Neural cell (in vitro differentiated cells): ENCODE measurements at regions not wholly inside any gene's neighbourhood (a gene's known extent, or its start where the extent isn't known, plus 50 kb on each side); places are given as distances from the start of the nearest gene placed in this dataset.

ENCODE experiments used
- H2AFZ ChIP-seq: fragments of 200-600, 300-800 bp; sonication (generic), shearing (Covaris generic); 2 replicates; pipeline ENCODE4 v1.6.0; 2014; ENCODE audit warnings: low read depth, mild to moderate bottlenecking, antibody characterized with exemption, low read length, moderate library complexity
- H3F3A ChIP-seq: fragments of 200-600 bp; shearing (Covaris generic); 2 replicates; pipeline ENCODE4 v1.6.1; 2016; ENCODE audit warnings: mild to moderate bottlenecking, moderate library complexity, mixed read lengths, antibody characterized with exemption, low read length; ENCODE audit not compliant: insufficient read depth, poor library complexity, severe bottlenecking
- H3K27ac ChIP-seq: fragments of 200-600, 300-800 bp; sonication (generic), shearing (Covaris generic); 2 replicates; pipeline ENCODE4 v1.5.1; 2014; ENCODE audit warnings: mild to moderate bottlenecking, low read length, moderate library complexity
- H3K27me3 ChIP-seq: fragments of 300-800, 200-600 bp; sonication (generic), shearing (Covaris generic); 2 replicates; pipeline ENCODE4 v1.6.0; 2014; ENCODE audit warnings: mild to moderate bottlenecking, low read depth, low read length, moderate library complexity; ENCODE audit not compliant: insufficient read depth
- H3K36me3 ChIP-seq: fragments of 300-800, 200-600 bp; sonication (generic), shearing (Covaris generic); 2 replicates; pipeline ENCODE4 v1.5.1; 2014; ENCODE audit warnings: mild to moderate bottlenecking, antibody characterized with exemption, low read length, moderate library complexity; ENCODE audit not compliant: insufficient read depth
- H3K4me2 ChIP-seq: fragments of 300-800, 200-600 bp; sonication (generic), shearing (Covaris generic); 2 replicates; pipeline ENCODE4 v1.6.0; 2014; ENCODE audit warnings: mild to moderate bottlenecking, low read length
- H3K4me3 ChIP-seq: fragments of 300-800, 200-600 bp; sonication (generic), shearing (Covaris generic); 2 replicates; pipeline ENCODE4 v1.5.1; 2014; ENCODE audit warnings: mild to moderate bottlenecking, low read length, moderate library complexity
- H3K79me2 ChIP-seq: fragments of 200-600 bp; shearing (Covaris generic); replicated peaks from 2 replicates; pipeline ENCODE4 v1.6.0; 2014; ENCODE audit warnings: mild to moderate bottlenecking, low read length, moderate library complexity; ENCODE audit not compliant: insufficient read depth
- H3K9ac ChIP-seq: fragments of 300-800, 200-600 bp; sonication (generic), shearing (Covaris generic); 2 replicates; pipeline ENCODE4 v1.6.1; 2016; ENCODE audit warnings: mild to moderate bottlenecking, low read length, mixed read lengths
- H3K9me2 ChIP-seq: fragments of 200-600 bp; shearing (Covaris generic); 2 replicates; pipeline ENCODE4 v1.6.1; 2016; ENCODE audit warnings: mild to moderate bottlenecking, low read length, mixed read lengths; ENCODE audit not compliant: insufficient read depth
- H3K9me3 ChIP-seq: fragments of 200-600, 300-800 bp; sonication (generic), shearing (Covaris generic); 2 replicates; pipeline ENCODE4 v1.6.1; 2016; ENCODE audit warnings: mild to moderate bottlenecking, mixed run types, low read length, moderate library complexity, mixed read lengths
- H4K20me1 ChIP-seq: fragments of 200-600 bp; shearing (Covaris generic); 2 replicates; pipeline ENCODE4 v1.6.1; 2016; ENCODE audit warnings: mild to moderate bottlenecking, mixed run types; ENCODE audit not compliant: insufficient read depth
- EP300 ChIP-seq: fragments of 450-650 bp; conservative IDR thresholded peaks from 2 replicates; pipeline ENCODE4 v1.6.1; 2014; ENCODE audit warnings: antibody characterized with exemption, mild to moderate bottlenecking, moderate library complexity; ENCODE audit not compliant: poor library complexity, severe bottlenecking
- EZH2 ChIP-seq: fragments of 200-600, 300-800 bp; shearing (Covaris generic), sonication (generic); IDR thresholded peaks from 2 replicates; pipeline ENCODE4 v1.6.1; 2014; ENCODE audit warnings: antibody characterized with exemption, low read length, borderline replicate concordance, mild to moderate bottlenecking; ENCODE audit not compliant: insufficient read depth, poor library complexity, severe bottlenecking
- MXI1 ChIP-seq: fragments of 450-650 bp; conservative IDR thresholded peaks from 2 replicates; pipeline ENCODE4 v1.6.1; 2014; ENCODE audit warnings: antibody characterized with exemption, mild to moderate bottlenecking; ENCODE audit not compliant: poor library complexity, severe bottlenecking
- POLR2AphosphoS5 ChIP-seq: IDR thresholded peaks from 2 replicates; pipeline ENCODE4 v1.6.1; 2012
- RAD21 ChIP-seq: fragments of 450-650 bp; conservative IDR thresholded peaks from 2 replicates; pipeline ENCODE4 v1.6.1; 2014; ENCODE audit warnings: antibody characterized with exemption, mild to moderate bottlenecking, moderate library complexity
- SMC3 ChIP-seq: fragments of 450-650 bp; conservative IDR thresholded peaks from 2 replicates; pipeline ENCODE4 v1.6.1; 2014; ENCODE audit warnings: antibody characterized with exemption, mild to moderate bottlenecking, moderate library complexity; ENCODE audit not compliant: poor library complexity
- TAF1 ChIP-seq: IDR thresholded peaks from 2 replicates; pipeline ENCODE4 v1.6.1; 2012; ENCODE audit warnings: low read depth
- TF ChIP-seq, protein P1 (sequence below): fragments of 450-650 bp; IDR thresholded peaks from 2 replicates; pipeline ENCODE4 v1.5.1; 2014; ENCODE audit warnings: antibody characterized with exemption, mild to moderate bottlenecking, moderate library complexity; ENCODE audit not compliant: poor library complexity, severe bottlenecking
- TF ChIP-seq, protein P2 (sequence below): IDR thresholded peaks from 2 replicates; pipeline ENCODE4 v1.6.1; 2012; ENCODE audit warnings: borderline replicate concordance

DNA sequence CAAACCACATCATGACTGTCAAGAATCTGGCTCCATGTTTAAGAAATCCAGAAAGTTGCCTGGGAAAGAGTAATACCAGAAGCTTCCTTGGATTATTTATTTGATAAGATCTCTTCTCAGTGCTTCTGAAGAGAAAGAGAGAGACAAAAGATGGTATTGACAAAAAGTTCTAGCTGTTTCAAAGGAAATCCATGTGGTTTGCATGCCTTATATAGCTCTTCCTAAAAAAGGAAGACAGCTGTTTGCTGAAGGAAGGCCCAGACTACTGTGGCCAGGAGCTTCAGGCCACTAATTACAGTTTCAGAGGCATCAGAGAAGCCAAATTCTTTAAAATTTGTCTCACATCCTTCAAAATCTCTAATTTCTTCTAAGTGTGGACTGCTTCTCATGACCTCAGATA is 565.2 kb upstream of the SLIT2 start:
- TF ChIP-seq EP300, result no peak
- no peak for TF ChIP-seq TAF1
- TF ChIP-seq POLR2AphosphoS5, result no peak
- TF ChIP-seq RAD21, result no peak
- TF ChIP-seq, protein P1, sequence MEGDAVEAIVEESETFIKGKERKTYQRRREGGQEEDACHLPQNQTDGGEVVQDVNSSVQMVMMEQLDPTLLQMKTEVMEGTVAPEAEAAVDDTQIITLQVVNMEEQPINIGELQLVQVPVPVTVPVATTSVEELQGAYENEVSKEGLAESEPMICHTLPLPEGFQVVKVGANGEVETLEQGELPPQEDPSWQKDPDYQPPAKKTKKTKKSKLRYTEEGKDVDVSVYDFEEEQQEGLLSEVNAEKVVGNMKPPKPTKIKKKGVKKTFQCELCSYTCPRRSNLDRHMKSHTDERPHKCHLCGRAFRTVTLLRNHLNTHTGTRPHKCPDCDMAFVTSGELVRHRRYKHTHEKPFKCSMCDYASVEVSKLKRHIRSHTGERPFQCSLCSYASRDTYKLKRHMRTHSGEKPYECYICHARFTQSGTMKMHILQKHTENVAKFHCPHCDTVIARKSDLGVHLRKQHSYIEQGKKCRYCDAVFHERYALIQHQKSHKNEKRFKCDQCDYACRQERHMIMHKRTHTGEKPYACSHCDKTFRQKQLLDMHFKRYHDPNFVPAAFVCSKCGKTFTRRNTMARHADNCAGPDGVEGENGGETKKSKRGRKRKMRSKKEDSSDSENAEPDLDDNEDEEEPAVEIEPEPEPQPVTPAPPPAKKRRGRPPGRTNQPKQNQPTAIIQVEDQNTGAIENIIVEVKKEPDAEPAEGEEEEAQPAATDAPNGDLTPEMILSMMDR, result no peak
- TF ChIP-seq MXI1, result no peak
- no peak for TF ChIP-seq EZH2
- TF ChIP-seq, protein P2, sequence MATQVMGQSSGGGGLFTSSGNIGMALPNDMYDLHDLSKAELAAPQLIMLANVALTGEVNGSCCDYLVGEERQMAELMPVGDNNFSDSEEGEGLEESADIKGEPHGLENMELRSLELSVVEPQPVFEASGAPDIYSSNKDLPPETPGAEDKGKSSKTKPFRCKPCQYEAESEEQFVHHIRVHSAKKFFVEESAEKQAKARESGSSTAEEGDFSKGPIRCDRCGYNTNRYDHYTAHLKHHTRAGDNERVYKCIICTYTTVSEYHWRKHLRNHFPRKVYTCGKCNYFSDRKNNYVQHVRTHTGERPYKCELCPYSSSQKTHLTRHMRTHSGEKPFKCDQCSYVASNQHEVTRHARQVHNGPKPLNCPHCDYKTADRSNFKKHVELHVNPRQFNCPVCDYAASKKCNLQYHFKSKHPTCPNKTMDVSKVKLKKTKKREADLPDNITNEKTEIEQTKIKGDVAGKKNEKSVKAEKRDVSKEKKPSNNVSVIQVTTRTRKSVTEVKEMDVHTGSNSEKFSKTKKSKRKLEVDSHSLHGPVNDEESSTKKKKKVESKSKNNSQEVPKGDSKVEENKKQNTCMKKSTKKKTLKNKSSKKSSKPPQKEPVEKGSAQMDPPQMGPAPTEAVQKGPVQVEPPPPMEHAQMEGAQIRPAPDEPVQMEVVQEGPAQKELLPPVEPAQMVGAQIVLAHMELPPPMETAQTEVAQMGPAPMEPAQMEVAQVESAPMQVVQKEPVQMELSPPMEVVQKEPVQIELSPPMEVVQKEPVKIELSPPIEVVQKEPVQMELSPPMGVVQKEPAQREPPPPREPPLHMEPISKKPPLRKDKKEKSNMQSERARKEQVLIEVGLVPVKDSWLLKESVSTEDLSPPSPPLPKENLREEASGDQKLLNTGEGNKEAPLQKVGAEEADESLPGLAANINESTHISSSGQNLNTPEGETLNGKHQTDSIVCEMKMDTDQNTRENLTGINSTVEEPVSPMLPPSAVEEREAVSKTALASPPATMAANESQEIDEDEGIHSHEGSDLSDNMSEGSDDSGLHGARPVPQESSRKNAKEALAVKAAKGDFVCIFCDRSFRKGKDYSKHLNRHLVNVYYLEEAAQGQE, result no peak
- TF ChIP-seq SMC3, result no peak
- H3K27ac ChIP-seq, result no peak overlapping the region
- no peak overlapping the region for H3K4me3 ChIP-seq
- H2AFZ ChIP-seq, result no peak overlapping the region
- H3K36me3 ChIP-seq, result no peaks in the 10 kb centered on the region
- H3K9me2 ChIP-seq, result no peaks in the 10 kb centered on the region
- H4K20me1 ChIP-seq, result no peaks in the 10 kb centered on the region
- no peaks in the 10 kb centered on the region for H3K79me2 ChIP-seq
- no peak overlapping the region for H3K9ac ChIP-seq
- no peaks in the 10 kb centered on the region for H3K9me3 ChIP-seq
- no peaks in the 10 kb centered on the region for H3F3A ChIP-seq
- H3K27me3 ChIP-seq, result no peaks in the 10 kb centered on the region
- H3K4me2 ChIP-seq, result no peak overlapping the region

DNA sequence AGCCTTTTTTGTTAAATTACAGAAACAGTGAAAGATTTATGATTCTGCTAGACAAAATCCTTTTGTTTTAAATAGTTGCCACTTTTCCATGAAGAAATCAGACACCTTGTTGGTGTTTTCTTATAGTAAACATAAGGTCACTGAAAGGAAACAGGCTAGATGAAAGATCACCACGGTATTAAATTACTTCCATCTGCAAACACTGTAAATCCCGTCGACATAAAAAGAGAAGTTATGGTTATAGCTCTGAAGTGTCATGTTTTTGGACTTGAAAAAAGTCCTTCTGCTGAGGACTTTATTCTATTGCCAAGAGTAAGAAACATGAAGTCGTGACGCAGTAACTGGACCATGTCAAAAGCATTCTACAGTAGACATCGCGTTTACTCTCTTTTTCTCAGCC is 567.6 kb upstream of the SLIT2 start:
- Histone ChIP-seq H3K79me2 (no peaks in the 10 kb centered on the region), H3K9me2 (no peaks in the 10 kb centered on the region), H3K9ac (no peak overlapping the region), H3K9me3 (no peaks in the 10 kb centered on the region), H3K4me2 (no peak overlapping the region), H3K27ac (no peak overlapping the region), H2AFZ (no peak overlapping the region), H3K4me3 (no peak overlapping the region), H4K20me1 (no peaks in the 10 kb centered on the region), H3F3A (no peaks in the 10 kb centered on the region), H3K36me3 (no peaks in the 10 kb centered on the region), H3K27me3 (no peaks in the 10 kb centered on the region)
- no peak for TF ChIP-seq SMC3
- TF ChIP-seq, protein P1, result no peak
- TF ChIP-seq, protein P2, result no peak
- TF ChIP-seq POLR2AphosphoS5, result no peak
- no peak for TF ChIP-seq EP300
- no peak for TF ChIP-seq TAF1
- TF ChIP-seq EZH2, result no peak
- TF ChIP-seq RAD21, result no peak
- TF ChIP-seq MXI1, result no peak
